ENCODE measurements at regions not wholly inside any gene's neighbourhood (a gene's known extent, or its start where the extent isn't known, plus 50 kb on each side); places are given as distances from the start of the nearest gene placed in this dataset.
"Not testable (repeated sequence)": the region's sequence is repeated elsewhere in the genome, so short reads cannot be mapped to it uniquely, and the experiment has no call there.

GRCh38 chr2:121144111-121144510 is 140.9 kb downstream of the TFCP2L1 start:
- no peak for DNase-seq (ENCODE audit: low read depth in 3 of 3, low spot score in 2 of 3)

DNA sequence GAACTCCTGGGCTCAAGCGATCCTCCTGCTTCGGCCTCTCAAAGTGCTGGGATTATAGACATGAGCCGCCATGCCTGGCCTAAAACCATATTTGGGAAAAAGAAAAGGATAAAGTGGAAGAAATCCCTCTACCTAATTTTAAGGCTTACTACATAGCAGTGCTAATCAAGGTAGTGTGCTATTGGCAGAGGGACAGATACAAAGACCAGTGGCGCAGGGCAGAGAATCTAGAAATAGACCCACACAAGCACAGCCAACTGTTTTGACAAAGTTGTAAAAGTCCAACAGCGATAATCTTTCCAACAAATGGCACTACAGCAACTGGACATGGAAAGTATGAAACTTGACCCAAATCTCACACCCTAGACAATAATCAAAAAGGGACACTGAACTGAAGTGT is 138.4 kb downstream of the TFCP2L1 start:
- no peak for DNase-seq (ENCODE audit: low read depth in 3 of 3, low spot score in 2 of 3)

- DNase-seq (ENCODE audit: low read depth in 3 of 3, low spot score in 2 of 3), result no peak
Observed at GRCh38 chr2:121147766-121148165, 137.2 kb downstream of the TFCP2L1 start.

- DNase-seq (ENCODE audit: low read depth in 3 of 3, low spot score in 2 of 3), result no peak
Observed at GRCh38 chr2:121148481-121148880, 136.5 kb downstream of the TFCP2L1 start.

DNA sequence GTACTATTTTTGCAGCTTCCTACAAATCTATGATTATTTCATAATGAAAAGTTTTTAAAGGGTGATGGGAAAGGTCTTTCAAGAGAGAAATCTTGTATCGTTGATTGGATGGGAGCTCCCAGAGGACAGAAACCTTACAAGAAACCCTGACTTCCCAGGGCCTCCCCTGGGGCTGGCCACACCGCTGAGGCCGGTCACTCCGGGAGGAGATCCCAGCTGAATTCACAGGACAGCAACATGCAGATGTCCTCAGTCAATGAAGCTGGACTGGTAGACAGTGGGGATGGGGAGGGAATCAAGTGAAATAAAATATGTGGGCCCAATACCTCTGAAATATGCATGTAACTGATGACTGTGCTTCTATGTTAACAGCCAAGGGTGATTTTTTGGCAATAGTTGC is 135.6 kb downstream of the TFCP2L1 start:
- no peak for DNase-seq (ENCODE audit: low read depth in 3 of 3, low spot score in 2 of 3)

GRCh38 chr2:121150126-121150525 is 134.9 kb downstream of the TFCP2L1 start:
- no peak for DNase-seq (ENCODE audit: low read depth in 3 of 3, low spot score in 2 of 3)

DNA sequence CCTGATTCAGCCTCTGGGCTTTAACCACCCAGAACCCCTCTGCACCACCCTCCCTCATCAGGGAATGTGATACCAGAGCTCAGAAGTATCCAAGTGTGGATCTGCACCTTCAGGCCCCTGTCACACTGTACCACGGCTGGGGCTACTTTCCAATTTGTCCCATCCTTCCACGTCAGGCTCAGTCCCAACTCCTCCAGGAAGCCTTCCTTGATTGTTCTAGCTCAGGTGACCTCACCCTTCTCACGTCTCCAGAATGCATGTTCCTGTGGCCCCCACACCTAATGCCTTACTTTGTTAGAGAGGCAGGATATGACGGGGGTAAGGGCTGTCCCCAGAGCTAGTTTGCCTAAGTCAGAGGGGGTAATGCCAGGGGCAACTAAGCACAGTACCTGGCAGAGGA is 134.3 kb downstream of the TFCP2L1 start:
- DNase-seq (ENCODE audit: low read depth in 3 of 3, low spot score in 2 of 3), result no peak

DNA sequence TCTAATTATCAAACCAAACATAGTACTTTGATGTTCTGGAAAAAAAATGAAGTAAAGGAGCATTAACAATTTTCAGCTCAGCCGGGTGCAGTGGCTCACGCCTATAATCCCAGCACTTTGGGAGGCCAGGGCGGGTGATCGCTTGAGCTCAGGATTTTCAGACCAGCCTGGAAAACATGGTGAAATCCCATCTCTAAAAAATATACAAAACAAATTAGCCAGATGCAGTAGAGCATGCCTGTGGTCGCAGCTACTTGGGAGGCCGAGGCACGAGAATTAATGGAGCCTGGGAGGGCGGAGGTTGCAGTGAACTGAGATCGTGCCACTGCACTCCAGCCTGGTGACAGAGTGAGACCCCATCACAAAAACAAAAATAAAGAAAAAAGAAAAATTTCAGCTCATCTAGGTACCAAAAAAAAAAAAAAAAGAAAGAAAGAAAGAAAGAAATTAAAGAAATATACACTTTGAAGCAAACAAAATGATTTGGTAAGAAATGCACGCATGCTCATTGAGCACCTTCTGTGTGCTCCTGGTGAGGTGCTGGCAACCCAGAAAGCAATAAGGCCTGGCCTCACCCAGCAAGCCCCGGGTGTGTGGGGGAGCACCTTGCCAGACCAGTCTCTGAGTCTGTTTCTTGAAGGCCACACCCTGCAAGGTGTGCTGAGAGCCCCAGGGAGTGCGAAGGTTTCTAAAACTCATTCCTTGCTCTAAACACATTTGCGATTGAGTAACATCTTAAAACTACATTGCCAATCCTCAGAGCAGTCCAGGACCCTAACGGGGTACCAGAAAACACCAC is 133.5 kb downstream of the TFCP2L1 start:
- no peak for DNase-seq (ENCODE audit: low read depth in 3 of 3, low spot score in 2 of 3)

- no peak for DNase-seq (ENCODE audit: low read depth in 3 of 3, low spot score in 2 of 3)
Observed at GRCh38 chr2:121152861-121153260, 132.1 kb downstream of the TFCP2L1 start.

DNA sequence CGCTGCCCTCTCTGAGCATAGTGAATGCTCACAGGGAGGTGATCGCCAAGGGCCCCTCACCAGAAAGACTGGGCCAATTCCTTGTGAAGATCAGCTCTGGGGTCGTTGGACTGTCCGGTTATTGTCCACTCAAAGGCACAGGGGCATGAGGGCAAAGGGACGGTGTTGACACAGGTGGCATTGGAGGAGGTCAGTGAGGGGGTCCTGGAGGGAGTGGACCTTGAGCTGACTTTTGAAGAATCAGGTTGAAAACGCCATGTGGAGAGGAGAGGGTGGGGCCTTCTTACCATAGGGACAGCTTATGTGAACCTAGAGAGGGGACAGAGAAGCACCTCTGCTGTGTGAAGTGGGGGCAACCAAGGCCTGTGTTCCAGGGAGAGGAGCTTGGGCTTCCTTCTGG is 131.5 kb downstream of the TFCP2L1 start:
- DNase-seq (ENCODE audit: low read depth in 3 of 3, low spot score in 2 of 3), result no peak

GRCh38 chr2:121155502-121156056 is 129.4 kb downstream of the TFCP2L1 start:
- no peak for DNase-seq (ENCODE audit: low read depth in 3 of 3, low spot score in 2 of 3)

- not testable (repeated sequence) for DNase-seq (ENCODE audit: low read depth in 3 of 3, low spot score in 2 of 3)
Observed at GRCh38 chr2:121157481-121157880, 127.5 kb downstream of the TFCP2L1 start.

DNA sequence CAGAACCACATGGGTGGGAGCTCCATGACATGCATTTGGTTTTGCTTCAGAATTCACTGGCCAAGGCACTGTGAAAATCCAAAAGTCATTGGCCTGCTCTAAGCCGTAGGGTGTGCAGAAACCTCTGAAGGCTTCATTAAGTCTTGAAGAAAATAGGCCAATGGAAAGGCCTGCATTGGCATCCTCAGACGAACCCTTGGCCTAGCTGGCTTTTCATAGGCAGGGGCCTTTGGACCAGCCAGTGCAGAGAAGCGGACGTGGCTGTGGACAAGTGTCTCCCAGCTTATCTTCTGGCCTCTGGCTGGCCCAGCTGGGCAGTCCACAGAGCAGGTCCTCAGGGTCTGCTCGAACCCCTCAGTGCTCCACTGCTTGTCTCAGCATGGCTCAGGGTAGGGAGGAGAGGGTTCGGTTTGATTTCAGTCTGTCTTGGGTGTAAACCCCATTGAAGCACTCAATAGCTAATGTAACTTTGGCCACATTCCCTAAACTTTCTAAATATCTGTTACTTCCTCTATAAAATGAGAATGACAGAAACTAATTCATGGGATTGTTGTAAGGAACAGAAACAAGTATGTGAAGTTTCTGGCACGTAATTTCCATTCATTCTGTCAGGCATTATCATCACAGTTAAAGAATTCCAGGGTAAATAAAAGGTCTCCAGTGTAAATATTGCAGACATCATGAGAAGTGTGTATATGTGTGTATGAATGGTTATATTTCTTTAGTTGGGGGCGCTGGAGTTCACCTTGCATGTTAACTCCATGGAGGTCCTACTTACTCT is 125.5 kb downstream of the TFCP2L1 start:
- no peak for DNase-seq (ENCODE audit: low read depth in 3 of 3, low spot score in 2 of 3)

GRCh38 chr2:121160366-121160765 is 124.6 kb downstream of the TFCP2L1 start:
- no peak for DNase-seq (ENCODE audit: low read depth in 3 of 3, low spot score in 2 of 3)

DNA sequence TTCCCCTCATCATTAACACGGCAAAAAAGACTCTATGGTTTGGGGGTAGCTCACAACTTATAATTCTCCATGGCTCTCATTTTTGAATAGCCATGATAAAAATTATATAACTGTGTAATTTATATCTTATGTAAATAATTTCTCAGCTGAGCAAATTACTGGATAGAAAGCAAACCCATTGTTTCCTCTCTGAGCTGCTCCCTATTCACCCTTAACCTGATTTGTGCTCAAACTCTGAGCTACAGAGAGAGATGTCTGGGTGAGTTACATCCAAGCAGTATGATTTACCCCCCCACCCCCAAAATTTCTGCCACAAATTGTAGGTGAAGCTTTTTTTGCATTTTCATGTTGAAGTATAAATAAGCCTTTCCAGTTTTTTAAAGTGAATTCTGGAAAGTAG is 123.7 kb downstream of the TFCP2L1 start:
- DNase-seq (ENCODE audit: low read depth in 3 of 3, low spot score in 2 of 3), result no peak

GRCh38 chr2:121162893-121163292 is 122.1 kb downstream of the TFCP2L1 start:
- no peak for DNase-seq (ENCODE audit: low read depth in 3 of 3, low spot score in 2 of 3)

DNA sequence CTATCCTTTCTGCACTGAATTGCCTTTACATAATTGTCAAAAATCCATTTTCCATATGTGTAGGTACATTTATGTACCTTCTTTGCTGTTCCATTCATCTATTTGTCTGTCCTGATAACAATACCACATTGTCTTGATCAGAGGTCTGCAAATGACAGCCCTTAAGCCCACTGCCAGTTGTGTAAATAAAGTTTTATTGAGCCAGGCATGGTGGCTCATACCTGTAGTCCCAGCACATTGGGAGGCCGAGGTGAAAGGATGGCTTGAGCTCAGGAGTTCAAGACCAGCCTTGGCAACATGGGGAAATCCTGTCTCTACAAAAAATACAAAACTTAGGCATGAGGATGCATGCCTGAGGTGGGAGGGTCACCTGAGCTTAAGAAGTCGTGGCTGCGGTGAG is 121.0 kb downstream of the TFCP2L1 start:
- no peak for DNase-seq (ENCODE audit: low read depth in 3 of 3, low spot score in 2 of 3)

GRCh38 chr2:121165038-121165542 is 119.9 kb downstream of the TFCP2L1 start:
- no peak for DNase-seq (ENCODE audit: low read depth in 3 of 3, low spot score in 2 of 3)
